C4-2B (cell line): ENCODE measurements at regions not wholly inside any gene's neighbourhood (a gene's known extent, or its start where the extent isn't known, plus 50 kb on each side); places are given as distances from the start of the nearest gene placed in this dataset.

Source experiments
- CTCF ChIP-seq: fragments of 450-650 bp; conservative IDR thresholded peaks from 2 replicates; pipeline ENCODE4 v1.5.1; 2017; ENCODE audit warnings: mild to moderate bottlenecking
- ZFX ChIP-seq: fragments of 450-650 bp; IDR thresholded peaks from 2 replicates; pipeline ENCODE4 v1.6.1; 2017

DNA sequence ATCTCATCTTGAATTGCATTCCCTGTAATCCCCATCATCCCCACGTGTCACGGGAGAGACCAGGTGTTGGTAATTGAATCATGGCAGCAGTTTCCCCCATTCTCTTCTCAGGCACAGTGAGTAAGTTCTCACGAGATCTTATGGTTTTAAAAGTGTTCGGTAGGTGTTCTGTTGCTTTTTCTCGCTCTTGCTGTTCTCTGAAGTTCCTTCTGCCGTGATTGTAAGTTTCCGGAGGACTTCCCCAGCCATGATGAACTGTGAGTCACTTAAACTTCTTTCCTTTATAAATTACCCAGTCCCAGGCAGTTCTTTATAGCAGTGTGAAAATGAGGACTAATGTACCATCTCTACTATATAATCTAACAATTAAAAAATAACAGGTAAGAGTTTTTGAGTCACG is 409.9 kb upstream of the NRXN1 start:
- TF ChIP-seq CTCF = no peak
- no peak for TF ChIP-seq ZFX
